ENCODE measurements at regions not wholly inside any gene's neighbourhood (a gene's known extent, or its start where the extent isn't known, plus 50 kb on each side); places are given as distances from the start of the nearest gene placed in this dataset.

- TF ChIP-seq CTCF (IDR thresholded peaks at IDR 0.05; ENCODE audit: low read depth, low read length, missing control alignments) = no peak
- no peak for DNase-seq (ENCODE audit: extremely low read depth, low read depth)
- no peak overlapping the region for H3K4me3 ChIP-seq (replicated peaks; ENCODE audit: low read depth, low read length)
Measured at GRCh38 chr14:59063259-59063658, 125.2 kb upstream of the DAAM1 start.

- no peak for DNase-seq (ENCODE audit: extremely low read depth, low read depth)
- no peak for TF ChIP-seq CTCF (IDR thresholded peaks at IDR 0.05; ENCODE audit: low read depth, low read length, missing control alignments)
- no peak overlapping the region for H3K4me3 ChIP-seq (replicated peaks; ENCODE audit: low read depth, low read length)
Measured at GRCh38 chr14:59067127-59067894, 121.2 kb upstream of the DAAM1 start.

GRCh38 chr14:59069163-59069854 lies 119.2 kb upstream of the DAAM1 start:
- no peak for TF ChIP-seq CTCF (IDR thresholded peaks at IDR 0.05; ENCODE audit: low read depth, low read length, missing control alignments)
- no peak for DNase-seq (ENCODE audit: extremely low read depth, low read depth)
- no peak overlapping the region for H3K4me3 ChIP-seq (replicated peaks; ENCODE audit: low read depth, low read length)

- no peak overlapping the region for H3K4me3 ChIP-seq (replicated peaks; ENCODE audit: low read depth, low read length)
- TF ChIP-seq CTCF (IDR thresholded peaks at IDR 0.05; ENCODE audit: low read depth, low read length, missing control alignments) = no peak
- no peak for DNase-seq (ENCODE audit: extremely low read depth, low read depth)
Measured at GRCh38 chr14:59075506-59075905, 113.0 kb upstream of the DAAM1 start.

- no peak for DNase-seq (ENCODE audit: extremely low read depth, low read depth)
- TF ChIP-seq CTCF (IDR thresholded peaks at IDR 0.05; ENCODE audit: low read depth, low read length, missing control alignments) = no peak
- no peak overlapping the region for H3K4me3 ChIP-seq (replicated peaks; ENCODE audit: low read depth, low read length)
Measured at GRCh38 chr14:59081720-59082119, 106.7 kb upstream of the DAAM1 start.

GRCh38 chr14:59085207-59085739 lies 103.2 kb upstream of the DAAM1 start:
- DNase-seq (ENCODE audit: extremely low read depth, low read depth) = no peak
- no peak for TF ChIP-seq CTCF (IDR thresholded peaks at IDR 0.05; ENCODE audit: low read depth, low read length, missing control alignments)
- no peak overlapping the region for H3K4me3 ChIP-seq (replicated peaks; ENCODE audit: low read depth, low read length)
